MM.1S (cell line): ENCODE measurements at regions not wholly inside any gene's neighbourhood (a gene's known extent, or its start where the extent isn't known, plus 50 kb on each side); places are given as distances from the start of the nearest gene placed in this dataset.

ENCODE experiments used
- DNase-seq: peaks from one replicate; pipeline ENCODE4 v3.0.0-alpha.2; 2015
- H2AFZ ChIP-seq: fragments of 300-600 bp; sonication (generic); 2 replicates; pipeline ENCODE4 v1.6.0; 2016; ENCODE audit warnings: antibody characterized with exemption, low read length
- H3F3A ChIP-seq: fragments of 300-600 bp; sonication (generic); 2 replicates; pipeline ENCODE4 v1.6.1; 2016; ENCODE audit warnings: mild to moderate bottlenecking, antibody characterized with exemption, low read length, moderate library complexity, mixed read lengths; ENCODE audit not compliant: insufficient read depth
- H3K27ac ChIP-seq: fragments of 300-600 bp; sonication (generic); 2 replicates; pipeline ENCODE4 v1.5.1; 2016; ENCODE audit warnings: mild to moderate bottlenecking, low read length
- H3K27me3 ChIP-seq: fragments of 300-600 bp; sonication (generic); replicated peaks from 2 replicates; pipeline ENCODE4 v1.6.0; 2016; ENCODE audit warnings: low read length; ENCODE audit not compliant: insufficient read depth
- H3K36me3 ChIP-seq: fragments of 300-600 bp; sonication (generic); replicated peaks from 2 replicates; pipeline ENCODE4 v1.6.1; 2016; ENCODE audit warnings: mild to moderate bottlenecking, low read length, mixed read lengths; ENCODE audit not compliant: insufficient read depth
- H3K4me1 ChIP-seq: fragments of 300-600 bp; sonication (generic); 2 replicates; pipeline ENCODE4 v1.6.1; 2016; ENCODE audit warnings: low read length, mixed read lengths
- H3K4me2 ChIP-seq: fragments of 300-600 bp; sonication (generic); 2 replicates; pipeline ENCODE4 v1.6.0; 2016; ENCODE audit warnings: low read depth, low read length
- H3K4me3 ChIP-seq: fragments of 300-600 bp; sonication (generic); 2 replicates; pipeline ENCODE4 v1.5.1; 2016; ENCODE audit warnings: low read length, mixed read lengths
- H3K79me2 ChIP-seq: fragments of 300-600 bp; sonication (generic); 2 replicates; pipeline ENCODE4 v1.6.1; 2016; ENCODE audit warnings: mixed run types, low read length, mixed read lengths
- H3K9ac ChIP-seq: fragments of 300-600 bp; sonication (generic); 2 replicates; pipeline ENCODE4 v1.6.1; 2016; ENCODE audit warnings: low read length, mixed read lengths
- H3K9me2 ChIP-seq: fragments of 300-600 bp; sonication (generic); replicated peaks from 2 replicates; pipeline ENCODE4 v1.6.1; 2016; ENCODE audit warnings: mild to moderate bottlenecking, low read length, mixed read lengths; ENCODE audit not compliant: insufficient read depth
- H3K9me3 ChIP-seq: fragments of 300-600 bp; sonication (generic); replicated peaks from 2 replicates; pipeline ENCODE4 v1.6.1; 2016; ENCODE audit warnings: mild to moderate bottlenecking, low read length, mixed read lengths; ENCODE audit not compliant: insufficient read depth
- H4K20me1 ChIP-seq: fragments of 300-600 bp; sonication (generic); 2 replicates; pipeline ENCODE4 v1.6.1; 2016; ENCODE audit warnings: mild to moderate bottlenecking, low read length, moderate library complexity, mixed read lengths; ENCODE audit not compliant: insufficient read depth
- EZH2 ChIP-seq: fragments of 300-600 bp; sonication (generic); optimal IDR thresholded peaks from 2 replicates; pipeline ENCODE3; 2017; ENCODE audit warnings: low read depth, mild to moderate bottlenecking, antibody characterized with exemption, low read length, mixed read lengths
- EZH2phosphoT487 ChIP-seq: fragments of 300-600 bp; sonication (generic); IDR thresholded peaks from 2 replicates; pipeline ENCODE4 v1.6.1; 2018; ENCODE audit warnings: antibody characterized with exemption, low read length
- TF ChIP-seq, protein P1 (sequence below): fragments of 300-600 bp; sonication (generic); IDR thresholded peaks from 2 replicates; pipeline ENCODE4 v1.5.1; 2016; ENCODE audit warnings: antibody characterized with exemption, low read length, mixed read lengths

DNA sequence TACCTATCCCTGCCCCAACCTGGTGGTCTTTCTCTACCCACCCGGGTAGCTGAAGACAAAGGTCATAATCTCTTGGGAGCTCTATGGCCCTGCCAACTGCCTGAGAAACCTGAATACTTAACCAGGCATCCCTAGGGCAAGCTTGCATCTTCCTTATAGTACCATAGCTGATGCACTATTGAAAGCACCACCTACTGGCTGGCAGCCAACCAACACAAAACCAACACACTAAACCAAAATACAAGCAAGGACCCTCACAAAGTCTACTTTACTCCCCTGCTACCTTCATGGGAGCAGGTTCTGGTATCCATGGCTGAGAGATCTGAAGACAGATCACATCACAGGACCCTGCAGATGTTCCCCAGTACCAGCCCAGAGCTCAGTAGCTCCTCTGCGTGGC, 171.8 kb upstream of the TAS2R1 start:
- Histone ChIP-seq H4K20me1 (no peaks in the 10 kb centered on the region), H3K4me3 (no peak overlapping the region), H3K9me3 (no peaks in the 10 kb centered on the region), H3K79me2 (no peaks in the 10 kb centered on the region), H3F3A (no peaks in the 10 kb centered on the region), H3K9me2 (no peaks in the 10 kb centered on the region), H3K36me3 (no peaks in the 10 kb centered on the region), H3K9ac (no peak overlapping the region), H3K4me1 (no peaks in the 10 kb centered on the region), H3K27ac (no peak overlapping the region), H3K4me2 (no peak overlapping the region), H2AFZ (no peak overlapping the region), H3K27me3 (no peaks in the 10 kb centered on the region)
- DNase-seq = no peak
- TF ChIP-seq, protein P1, sequence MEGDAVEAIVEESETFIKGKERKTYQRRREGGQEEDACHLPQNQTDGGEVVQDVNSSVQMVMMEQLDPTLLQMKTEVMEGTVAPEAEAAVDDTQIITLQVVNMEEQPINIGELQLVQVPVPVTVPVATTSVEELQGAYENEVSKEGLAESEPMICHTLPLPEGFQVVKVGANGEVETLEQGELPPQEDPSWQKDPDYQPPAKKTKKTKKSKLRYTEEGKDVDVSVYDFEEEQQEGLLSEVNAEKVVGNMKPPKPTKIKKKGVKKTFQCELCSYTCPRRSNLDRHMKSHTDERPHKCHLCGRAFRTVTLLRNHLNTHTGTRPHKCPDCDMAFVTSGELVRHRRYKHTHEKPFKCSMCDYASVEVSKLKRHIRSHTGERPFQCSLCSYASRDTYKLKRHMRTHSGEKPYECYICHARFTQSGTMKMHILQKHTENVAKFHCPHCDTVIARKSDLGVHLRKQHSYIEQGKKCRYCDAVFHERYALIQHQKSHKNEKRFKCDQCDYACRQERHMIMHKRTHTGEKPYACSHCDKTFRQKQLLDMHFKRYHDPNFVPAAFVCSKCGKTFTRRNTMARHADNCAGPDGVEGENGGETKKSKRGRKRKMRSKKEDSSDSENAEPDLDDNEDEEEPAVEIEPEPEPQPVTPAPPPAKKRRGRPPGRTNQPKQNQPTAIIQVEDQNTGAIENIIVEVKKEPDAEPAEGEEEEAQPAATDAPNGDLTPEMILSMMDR = no peak
- TF ChIP-seq EZH2 (no peak), EZH2phosphoT487 (no peak)

DNA sequence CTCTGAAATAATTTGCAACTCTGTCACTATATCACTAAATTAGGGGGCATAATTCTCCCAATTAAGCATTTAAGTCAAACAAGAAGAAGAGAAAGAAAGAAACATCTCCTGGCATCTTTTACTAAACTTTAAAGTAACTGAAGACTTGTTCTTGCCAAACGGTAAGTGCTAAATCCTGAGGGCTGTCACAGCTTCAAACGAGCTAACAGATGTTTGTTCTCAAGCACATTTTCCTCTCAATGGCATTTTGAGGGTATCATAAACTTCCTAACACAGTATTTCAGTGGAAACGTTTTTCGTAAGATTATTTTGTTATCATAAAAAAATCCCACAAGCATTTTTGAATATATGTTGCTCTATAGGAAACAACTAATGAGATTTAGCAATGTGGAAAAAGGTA, 169.5 kb upstream of the TAS2R1 start:
- no peaks in the 10 kb centered on the region for H3K36me3 ChIP-seq

DNA sequence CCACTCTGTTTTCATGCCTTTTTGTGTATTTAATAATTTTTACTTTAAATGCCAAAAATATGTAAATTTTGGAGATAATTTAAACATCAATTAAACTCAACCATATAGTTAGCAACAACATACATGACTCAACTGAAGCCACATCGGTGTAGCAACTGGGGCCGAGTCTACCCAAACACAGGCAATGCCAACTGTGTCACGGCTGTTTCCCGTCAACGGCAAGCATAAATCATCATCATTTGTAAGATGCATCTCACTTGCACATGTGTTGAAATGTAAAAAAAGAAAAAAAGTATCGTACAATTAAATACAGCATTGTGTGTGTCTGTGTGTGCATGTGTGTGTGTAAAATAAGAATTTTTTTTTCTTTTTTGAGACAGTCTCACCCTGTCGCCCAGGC, 160.1 kb upstream of the TAS2R1 start:
- Histone ChIP-seq H3K27me3 (no peaks in the 10 kb centered on the region), H3K79me2 (no peaks in the 10 kb centered on the region), H3K9me2 (no peaks in the 10 kb centered on the region), H4K20me1 (no peaks in the 10 kb centered on the region), H3K36me3 (no peaks in the 10 kb centered on the region), H3F3A (no peaks in the 10 kb centered on the region), H3K4me3 (no peak overlapping the region), H2AFZ (no peak overlapping the region), H3K9ac (no peak overlapping the region), H3K4me2 (no peak overlapping the region), H3K9me3 (no peaks in the 10 kb centered on the region), H3K4me1 (no peaks in the 10 kb centered on the region), H3K27ac (no peak overlapping the region)
- TF ChIP-seq EZH2phosphoT487 = no peak
- TF ChIP-seq, protein P1 = no peak
- DNase-seq = no peak

More for the DNA sequence above, 169.5 kb upstream of the TAS2R1 start:
- Histone ChIP-seq H3K4me1 (no peaks in the 10 kb centered on the region), H3K4me2 (no peak overlapping the region), H3K4me3 (no peak overlapping the region), H3K79me2 (no peaks in the 10 kb centered on the region), H2AFZ (no peak overlapping the region), H3F3A (no peaks in the 10 kb centered on the region), H3K27ac (no peak overlapping the region), H3K27me3 (no peaks in the 10 kb centered on the region), H3K9me3 (no peaks in the 10 kb centered on the region), H3K9ac (no peak overlapping the region), H3K9me2 (no peaks in the 10 kb centered on the region), H4K20me1 (no peaks in the 10 kb centered on the region)
- no peak for DNase-seq
- no peak for TF ChIP-seq EZH2
- TF ChIP-seq, protein P1 = no peak
- no peak for TF ChIP-seq EZH2phosphoT487

DNA sequence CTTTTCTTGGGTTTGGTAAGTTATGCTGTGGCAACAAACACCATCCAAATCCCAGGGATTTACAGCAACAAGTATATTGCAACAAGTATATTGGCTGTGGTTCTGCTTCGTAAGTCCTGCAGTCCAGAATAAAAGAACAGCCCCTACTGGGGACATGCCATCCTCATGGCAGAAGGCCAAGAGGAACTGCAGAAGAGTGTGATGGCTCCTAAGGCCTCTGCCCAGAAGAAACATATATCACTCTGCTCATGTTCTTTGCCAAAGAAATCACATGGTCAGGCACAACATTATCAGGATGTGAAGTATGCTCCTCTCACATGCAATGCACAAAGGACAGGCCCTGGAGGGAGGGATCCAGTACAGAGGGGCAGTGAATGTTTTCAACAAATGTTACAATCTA, 159.6 kb upstream of the TAS2R1 start:
- H3K36me3 ChIP-seq = no peaks in the 10 kb centered on the region
- no peak for DNase-seq
- no peaks in the 10 kb centered on the region for H4K20me1 ChIP-seq
- TF ChIP-seq, protein P1 = no peak
- no peak for TF ChIP-seq EZH2
- no peak for TF ChIP-seq EZH2phosphoT487
- H3K4me3 ChIP-seq = no peak overlapping the region
- H3K9me3 ChIP-seq = no peaks in the 10 kb centered on the region
- no peaks in the 10 kb centered on the region for H3K79me2 ChIP-seq
- no peaks in the 10 kb centered on the region for H3K27me3 ChIP-seq
- no peaks in the 10 kb centered on the region for H3F3A ChIP-seq
- H2AFZ ChIP-seq = no peak overlapping the region
- H3K9ac ChIP-seq = no peak overlapping the region
- no peak overlapping the region for H3K4me2 ChIP-seq
- H3K27ac ChIP-seq = no peak overlapping the region
- H3K9me2 ChIP-seq = no peaks in the 10 kb centered on the region
- H3K4me1 ChIP-seq = no peaks in the 10 kb centered on the region
